Stimulated activated CD4-positive, alpha-beta T cell treated with anti-CD3 and anti-CD28 coated beads, Interleukin-12 subunit alpha, Interleukin-12 subunit beta, amount 100 ng/mL, for 48 hours (primary cell): ENCODE measurements at regions not wholly inside any gene's neighbourhood (a gene's known extent, or its start where the extent isn't known, plus 50 kb on each side); places are given as distances from the start of the nearest gene placed in this dataset.
"Not testable (repeated sequence)": the region's sequence is repeated elsewhere in the genome, so short reads cannot be mapped to it uniquely, and the experiment has no call there.

ENCODE experiments used
- DNase-seq, 3 donors: peaks; one replicate each; pipeline ENCODE4 v3.0.0-alpha.2; 2020; ENCODE audit warnings: low read depth in 2 of 3, low spot score in 1 of 3

DNA sequence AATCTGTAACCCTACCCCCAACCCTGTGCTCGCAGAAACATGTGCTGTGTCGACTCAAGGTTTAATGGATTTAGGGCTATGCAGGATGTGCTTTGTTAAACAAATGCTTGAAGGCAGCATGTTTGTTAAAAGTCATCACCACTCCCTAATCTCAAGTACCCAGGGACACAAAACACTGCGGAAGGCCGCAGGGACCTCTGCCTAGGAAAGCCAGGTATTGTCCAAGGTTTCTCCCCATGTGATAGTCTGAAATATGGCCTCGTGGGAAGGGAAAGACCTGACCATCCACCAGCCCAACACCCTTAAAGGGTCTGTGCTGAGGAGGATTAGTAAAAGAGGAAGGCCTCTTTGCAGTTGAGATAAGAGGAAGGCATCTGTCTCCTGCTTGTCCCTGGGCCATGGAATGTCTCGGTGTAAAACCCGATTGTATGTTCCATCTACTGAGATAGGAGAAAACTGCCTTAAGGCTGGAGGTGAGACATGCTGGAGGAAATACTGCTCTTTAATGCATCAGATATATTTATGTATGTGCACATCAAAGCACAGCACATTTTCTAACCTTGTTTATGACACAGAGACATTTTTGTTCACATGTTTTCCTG, 94.4 kb downstream of the LSM3 start:
- DNase-seq, result not testable (repeated sequence)

DNA sequence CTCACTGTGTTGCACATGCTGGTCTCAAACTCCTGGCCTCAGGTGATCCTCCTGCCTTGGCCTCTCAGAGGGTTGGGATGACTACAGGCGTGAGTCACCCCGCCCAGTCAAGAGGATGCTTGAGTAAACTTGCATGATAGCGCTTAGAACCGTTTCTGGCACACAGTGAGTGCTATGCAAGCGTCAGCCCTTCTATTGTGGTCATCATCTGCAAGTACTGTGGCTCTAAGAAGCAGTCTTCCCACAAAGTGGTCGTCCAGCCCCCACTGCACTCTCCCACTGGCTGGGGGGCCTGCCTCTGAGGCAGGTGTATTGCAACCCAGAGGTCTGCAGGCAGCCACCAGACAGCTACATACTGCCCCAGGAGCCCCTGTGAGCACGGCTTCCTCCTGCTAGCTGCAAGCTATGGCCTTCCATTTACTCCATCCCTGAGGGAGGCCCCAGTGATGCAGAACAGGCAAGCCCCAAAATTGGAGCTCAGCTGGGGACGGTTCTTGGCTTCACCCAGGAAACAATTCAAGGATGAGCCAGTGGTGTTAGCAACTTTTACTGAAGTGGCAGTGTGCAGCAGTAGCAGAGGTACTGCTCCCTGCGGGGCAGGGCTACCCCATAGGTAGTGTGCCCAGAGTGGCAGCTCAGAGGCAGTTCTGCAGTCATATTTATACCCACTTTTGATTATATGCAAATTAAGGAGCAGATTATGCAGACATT, 95.4 kb downstream of the LSM3 start:
- no peak for DNase-seq

DNA sequence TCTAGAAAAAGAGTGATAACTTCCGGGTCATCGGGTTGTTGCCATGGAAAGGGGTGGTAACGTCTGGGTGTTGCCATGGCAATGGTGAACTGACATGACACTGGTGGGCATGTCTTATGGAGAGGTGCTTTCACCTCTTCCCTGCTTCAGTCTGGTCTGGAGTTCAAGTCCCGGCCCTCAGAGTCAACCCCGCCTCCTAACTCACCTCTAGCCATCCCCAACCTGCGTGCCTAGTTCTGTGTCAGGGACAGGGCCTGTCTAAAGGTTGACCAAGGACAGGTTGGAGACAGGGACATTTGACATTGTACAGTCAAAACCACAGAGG, 96.0 kb downstream of the LSM3 start:
- no peak for DNase-seq

DNA sequence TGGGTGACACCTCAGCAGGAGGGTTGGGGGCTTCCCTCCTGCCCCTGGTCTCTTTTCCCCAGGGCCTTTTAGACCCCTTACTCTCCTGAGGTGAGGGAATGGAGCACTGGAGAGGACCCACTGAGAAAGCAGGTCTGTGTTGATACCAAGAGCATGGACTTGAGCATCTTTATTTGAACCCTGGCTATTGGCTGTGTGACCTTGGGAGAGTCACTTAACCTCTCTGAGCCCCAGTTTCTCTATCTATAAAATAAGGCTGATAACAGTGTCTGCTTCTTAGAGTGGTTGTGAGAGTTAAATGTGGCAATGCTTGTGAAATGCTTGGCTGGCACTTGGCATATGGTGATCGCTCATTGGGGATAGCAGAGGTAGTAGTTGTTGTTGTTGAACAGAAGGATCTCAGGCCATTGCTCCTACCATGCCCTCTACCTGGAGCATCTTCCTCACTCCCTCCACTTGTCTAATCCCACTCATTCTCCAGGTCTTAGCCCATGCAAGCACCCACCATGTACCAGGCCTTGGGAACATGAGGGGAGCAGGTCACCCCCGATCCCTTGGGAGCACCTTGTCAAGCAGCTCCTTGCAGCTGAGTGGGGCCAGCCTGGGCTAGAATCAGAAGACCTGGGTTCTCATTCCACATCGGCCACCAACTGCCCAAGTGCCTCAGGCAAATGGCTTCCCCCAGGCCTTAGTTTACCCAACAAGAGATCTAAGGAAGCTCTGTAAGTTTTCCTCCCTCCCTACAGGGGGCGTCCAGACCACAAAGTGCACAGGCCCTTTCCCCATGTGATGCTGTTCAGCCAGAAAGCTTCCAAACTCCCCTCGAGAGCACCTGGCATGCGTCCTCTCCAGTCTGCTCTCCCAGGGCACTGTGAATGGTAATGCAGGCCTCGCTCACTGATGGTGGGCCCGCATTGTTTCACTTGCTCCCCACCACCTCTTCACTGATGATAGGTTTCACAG, 96.7 kb downstream of the LSM3 start:
- no peak for DNase-seq

DNA sequence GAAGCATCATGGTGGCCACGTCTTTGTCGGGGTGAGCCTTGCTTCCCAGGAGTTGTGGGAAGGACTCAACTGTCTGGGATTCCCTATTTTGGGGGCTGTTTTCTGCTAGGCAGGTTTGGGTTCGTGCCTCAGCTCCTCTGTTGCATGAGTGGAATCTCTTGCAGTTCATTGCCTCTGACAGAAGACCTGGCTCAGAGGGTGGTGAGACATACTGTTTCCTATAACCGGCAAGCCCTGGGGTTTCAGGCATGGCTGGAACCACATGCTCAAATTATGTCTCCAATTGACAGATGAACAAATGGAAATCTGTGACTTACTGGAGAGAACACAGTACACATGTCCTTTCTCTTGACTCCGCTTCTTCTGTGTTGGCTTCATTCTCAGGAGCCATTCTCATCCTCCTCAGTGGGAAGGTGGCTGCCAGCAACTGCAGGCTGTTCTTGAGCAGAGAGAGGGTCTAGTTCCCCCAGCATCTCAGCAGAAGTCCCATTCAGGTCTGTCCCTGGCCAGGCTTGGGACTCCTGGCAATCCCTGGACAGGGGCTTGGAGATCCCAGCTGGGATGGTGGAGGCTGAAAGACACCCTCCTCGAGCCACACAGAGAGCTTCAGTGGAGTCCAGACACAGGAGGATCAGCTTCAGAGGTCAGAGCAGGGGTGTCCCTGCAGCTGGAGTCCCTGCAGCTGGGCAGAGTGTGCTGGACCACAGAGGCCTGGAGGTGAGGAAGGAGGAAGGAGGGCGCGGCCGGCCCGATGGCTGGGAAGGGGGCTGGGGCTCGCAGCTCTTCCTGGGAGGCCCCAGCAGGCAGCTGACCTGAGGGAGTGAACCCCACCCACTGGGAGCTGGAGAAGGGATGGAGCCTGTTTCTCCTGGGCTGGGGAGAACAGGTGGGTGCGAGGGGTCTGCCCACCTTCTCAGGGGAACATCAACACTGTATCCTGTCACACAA, 97.6 kb downstream of the LSM3 start:
- DNase-seq, result no peak

DNA sequence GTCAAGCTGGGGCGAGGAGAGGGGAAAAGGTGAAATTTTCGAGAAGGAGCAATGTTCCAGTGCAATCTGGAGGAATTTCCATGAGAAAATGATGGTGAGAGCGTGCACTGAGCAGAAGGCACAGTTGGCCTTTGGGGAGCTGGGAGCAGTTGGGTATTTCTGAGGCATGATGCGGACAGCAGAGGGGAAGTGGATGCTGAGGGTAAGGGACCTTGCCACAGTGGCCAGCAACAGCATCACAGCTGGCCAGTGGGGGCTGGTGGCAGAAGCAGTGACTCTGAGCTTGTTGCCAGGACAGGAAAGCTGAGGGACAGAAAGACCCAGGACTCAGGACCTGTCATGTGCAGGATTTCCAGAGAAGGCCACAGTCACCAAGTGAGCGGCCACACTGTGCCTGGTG, 98.9 kb downstream of the LSM3 start:
- no peak for DNase-seq

DNA sequence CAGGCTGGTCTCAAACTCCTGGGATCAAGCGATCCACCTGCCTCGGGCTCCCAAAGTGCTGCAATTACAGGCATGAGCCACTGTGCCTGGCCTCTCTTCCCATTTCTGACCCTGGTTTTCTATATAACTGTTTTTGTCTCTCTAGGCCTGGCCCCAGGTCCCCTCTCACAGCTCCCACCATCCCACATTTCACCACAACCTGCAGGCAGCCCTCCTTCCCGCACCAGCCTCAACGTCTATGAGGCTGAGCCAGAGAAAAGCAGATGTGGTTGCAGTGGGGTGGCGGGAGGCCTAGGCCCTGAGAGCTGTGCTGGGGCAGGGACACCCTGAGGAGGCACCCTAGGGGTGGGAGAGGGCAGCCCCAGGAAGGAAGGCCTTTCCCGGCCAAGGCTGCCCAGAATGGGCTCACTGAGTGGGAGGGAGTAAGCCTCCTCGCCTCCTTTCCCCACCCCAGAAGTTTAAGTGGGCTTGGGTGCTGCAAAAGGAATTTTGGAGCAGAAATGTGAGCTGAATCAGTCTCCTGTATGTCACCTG, 99.7 kb downstream of the LSM3 start:
- DNase-seq, result no peak

DNA sequence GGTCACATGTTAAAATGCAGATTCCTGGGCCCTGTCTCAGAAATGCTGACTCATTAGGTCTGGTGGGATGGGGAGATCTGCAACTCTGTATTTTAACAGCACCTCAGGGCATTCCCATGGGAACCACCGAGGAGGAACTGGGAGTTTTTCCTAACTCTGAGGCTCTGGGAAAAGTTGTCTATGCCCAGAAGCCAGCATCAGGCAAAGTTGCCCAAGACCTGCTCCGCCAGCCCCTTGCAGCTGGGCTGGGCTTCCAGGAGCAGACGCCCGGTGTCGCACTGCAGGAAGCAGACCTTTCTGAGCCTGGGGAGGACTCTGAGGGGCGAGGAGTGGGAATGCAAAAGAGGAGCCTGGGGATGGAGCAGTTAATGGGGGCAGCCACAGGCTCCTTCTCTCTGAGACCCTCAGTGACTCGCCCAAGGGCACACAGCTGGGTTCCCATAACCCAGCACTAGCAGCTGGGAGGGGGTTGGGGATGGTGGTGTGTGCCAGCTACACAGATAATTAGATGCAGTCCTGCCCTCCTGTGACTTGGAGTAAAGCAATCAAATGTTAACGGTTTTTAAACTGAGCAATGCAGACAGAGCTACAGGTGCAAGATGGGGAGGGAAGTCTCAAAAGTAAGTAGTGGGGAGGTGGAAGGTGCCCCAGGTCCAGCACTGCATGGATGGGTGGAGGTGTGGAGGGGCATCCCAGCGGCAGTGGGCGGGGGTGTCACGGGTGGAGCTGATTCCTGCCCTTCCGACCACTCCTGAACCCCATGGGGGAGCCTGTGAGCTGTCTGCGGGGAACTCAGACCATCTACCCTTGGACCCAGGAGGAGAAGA, 100.4 kb downstream of the LSM3 start:
- DNase-seq, result no peak

DNA sequence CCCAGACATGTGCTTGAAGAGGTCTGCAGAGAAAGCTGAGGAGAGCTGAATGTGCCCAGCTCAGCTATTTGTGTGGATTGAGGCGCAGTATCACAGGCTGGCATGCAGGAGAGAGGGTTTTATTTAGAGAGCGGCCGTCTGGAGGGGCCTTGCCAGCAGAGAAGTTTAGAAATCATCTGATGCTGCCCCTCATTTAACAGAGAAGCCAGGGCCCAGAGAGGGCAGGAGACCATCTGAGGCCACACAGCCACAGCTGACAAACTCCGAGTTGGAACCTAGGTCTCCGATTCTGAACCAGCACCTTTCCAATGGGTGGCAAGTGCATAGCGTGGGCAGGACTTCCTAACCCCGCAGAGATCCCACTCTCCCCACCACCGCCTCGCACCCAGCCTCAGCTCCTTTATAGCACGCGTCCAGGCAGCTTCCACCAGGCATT, 101.0 kb downstream of the LSM3 start:
- DNase-seq, result no peak

DNA sequence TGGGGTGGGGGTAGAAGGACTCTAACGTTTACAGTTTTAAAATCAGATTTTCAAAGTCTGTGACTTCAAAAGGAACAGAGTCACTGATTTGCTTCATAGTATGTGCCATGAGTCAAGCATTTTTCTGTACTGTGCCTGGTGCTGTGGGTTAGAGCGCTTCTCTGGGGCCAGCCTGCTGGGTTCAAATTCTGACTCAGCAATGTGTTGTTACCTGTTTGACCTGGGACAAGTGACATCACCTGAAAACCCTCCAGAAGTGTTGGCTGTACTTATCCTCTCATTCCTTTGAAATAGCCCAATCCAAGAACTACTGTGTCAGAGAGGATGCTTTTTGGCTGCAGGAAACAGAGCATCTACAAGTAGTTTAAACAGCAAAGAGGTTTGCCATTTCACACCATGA, 101.7 kb downstream of the LSM3 start:
- DNase-seq, result no peak

DNA sequence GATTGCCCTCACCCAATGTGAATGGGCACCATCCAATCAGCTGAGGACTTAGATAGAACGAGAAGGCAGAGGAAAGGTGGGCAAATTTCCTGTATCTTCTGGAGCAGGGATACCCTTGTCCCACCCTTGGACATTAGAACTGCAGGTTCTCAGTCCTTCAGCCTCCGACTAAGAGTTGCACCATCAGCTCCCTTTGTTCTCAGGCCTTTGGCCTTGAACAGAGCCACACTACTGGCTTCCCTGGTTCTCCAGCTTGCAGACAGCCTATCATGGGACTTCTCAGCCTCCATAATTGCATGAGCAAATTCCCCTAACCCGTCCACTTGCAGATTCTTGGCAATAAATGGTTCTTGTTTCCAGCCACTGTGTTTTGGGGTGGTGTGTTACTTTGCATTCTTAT, 102.4 kb downstream of the LSM3 start:
- DNase-seq, result no peak

DNA sequence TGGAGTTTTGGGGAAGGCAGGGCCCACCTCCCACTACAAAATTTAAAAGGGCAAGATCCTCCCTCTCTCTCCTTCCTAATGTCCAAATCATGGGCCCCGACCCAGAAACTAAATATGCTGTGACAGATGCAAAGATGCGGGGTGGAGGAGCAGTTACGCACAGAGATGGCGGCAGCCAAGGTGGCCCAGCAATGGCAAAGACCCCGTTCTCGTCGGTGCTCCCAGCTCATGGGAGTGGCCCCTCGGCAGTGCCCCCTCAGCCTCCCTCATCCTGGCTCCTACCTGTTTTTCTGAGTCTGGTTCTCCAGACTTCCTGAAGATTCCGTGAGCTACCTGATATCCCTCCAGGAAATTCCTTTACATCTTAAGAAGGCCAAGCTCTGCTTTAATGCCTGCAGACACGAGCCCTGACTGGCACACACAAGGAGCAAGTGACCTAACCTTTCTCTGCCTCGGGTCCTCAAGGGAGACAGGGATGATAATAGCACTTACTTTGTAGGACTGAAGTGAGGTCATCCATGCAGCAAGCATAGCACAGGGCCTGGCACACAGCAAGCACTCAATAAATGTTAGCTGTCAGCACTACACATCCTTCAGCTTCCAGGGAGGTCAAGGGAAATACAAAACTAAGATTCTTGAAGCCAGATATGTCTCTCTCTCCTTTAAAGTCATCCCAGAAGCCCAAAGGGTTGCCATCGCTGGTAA, 103.5 kb downstream of the LSM3 start:
- DNase-seq, result no peak

DNA sequence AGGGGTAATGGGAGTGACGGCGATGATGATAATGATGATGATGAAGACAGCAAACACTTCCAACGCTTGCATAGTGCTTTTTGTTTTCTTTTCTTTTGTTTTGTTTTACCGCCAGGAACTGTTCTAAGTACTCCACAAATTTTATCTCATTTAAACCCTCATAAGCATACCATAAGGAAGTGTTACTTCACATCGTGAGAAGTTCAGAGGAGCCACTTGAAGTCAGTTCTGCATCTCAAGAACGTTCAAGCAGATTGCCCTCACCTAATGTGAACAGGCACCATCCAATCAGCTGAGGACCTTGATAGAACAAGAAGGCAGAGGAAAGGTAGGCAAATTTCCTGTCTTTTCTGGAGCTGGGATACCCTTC, 104.1 kb downstream of the LSM3 start:
- no peak for DNase-seq

DNA sequence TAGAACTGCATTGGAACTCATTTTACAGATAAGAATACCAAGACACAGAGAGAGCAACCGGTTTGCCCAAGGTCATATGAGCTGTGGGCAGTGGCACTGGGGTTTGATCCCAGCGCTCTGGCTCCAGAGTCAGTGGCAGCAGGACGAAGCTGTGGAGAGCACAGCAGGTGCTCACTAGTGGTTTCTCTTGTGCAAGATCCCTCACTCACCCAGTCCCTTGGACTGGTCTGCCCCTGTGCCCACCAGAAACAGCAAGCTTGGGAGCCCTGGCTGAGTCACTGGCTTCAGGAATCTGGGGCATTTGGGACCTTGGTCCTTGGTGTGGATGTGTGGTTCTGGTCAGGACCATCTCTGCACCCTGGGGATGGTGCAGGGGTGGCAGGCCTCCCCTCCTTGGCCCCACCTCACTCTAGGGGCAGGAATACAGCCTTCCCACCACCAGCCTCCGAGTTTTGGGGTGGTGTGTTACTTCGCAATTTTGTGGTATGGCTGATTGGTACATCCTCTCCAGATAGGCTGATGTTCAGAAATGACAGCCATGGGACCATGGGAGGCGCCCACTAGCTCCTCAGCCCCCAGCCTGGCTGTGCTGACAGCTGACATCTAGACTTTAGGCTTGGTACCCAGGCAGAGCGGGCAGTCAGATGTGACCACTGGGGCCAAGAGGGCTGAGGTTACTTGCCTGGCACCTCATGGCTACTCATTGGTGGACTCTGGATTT, 104.6 kb downstream of the LSM3 start:
- no peak for DNase-seq

DNA sequence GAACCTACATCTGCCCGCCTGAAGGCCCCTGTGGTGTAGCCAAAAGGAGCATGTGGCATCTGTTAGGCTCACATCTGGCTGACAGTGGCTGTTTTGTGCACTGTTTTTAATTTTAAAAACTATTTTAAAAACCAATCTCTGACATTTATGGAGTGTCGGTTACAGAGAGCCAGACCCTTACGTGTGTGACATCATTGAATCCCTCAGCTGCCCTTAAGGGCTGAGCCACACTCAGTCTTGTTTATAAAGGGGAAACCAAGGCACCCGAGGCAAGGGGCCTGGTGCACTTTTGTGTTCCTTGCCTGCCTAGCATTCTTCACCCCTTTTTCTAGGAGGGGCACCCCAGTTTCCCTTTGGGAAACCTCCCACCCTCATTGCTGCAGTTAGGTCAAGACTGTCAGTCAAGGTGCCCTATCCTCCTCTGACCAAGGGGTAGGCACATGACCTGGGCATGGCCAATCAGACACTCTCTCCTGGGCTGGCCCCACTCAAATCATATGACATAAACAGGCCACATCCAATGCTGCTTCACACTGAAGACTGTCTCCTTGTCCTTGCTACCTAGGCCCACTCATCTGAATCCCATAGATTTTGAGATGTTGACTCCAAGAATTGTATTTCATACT, 105.3 kb downstream of the LSM3 start:
- DNase-seq, result no peak

DNA sequence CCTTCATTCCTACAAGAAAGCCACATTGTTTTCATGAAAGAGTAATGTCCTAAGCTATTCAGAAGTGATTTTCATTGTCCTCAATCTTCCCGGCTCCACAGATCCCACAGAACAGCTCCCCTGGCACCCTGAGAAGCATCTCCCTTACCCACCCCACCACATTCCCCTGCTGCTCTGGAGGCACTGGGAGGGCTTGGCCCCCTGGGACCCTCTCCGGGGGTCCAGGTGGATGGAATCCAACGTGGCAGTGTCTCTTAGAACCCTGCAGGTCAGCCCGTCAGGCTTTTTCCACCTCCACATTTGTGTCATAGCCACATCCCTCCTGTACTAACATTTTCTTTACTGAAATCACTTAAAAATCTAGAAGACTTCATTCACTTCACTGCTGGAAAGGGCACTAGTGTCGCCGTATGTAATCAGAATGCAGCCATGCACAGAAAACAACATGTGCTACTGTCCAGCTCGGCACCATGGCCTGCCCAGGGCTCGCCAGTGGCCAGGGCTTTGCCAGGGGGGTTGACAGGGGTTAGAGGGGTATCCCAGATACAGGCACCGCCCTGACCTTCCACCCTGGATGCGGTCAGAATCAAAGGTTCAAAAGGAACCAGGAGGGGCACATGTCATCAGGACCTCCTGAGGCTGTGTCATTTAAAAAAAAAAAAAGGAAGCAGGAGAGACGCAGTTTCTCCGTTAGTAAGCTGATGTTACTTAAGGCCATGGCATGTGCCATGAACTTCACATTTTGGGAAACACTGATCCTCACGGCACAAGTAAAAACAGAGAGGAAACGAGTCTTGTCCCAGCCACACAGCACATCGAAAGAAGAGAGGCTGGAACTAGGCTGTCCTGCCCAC, 106.3 kb downstream of the LSM3 start:
- no peak for DNase-seq

DNA sequence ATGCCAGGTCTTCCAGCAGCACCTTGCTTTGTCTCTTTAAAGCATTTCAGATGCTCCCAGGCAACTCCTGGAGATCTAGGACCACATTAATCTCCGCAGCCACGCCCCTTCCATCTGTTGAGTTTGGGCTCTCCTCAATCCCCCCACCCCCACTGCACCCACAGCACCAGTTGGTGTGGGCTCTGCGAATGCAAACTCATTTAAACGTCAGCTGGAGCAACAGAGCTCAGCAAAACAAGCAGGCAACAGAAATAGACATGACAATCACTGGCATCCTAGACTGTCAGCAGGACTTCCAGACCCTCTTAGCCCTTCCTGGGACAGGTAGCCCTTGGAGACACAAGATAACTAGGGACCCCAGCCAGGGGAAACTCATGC, 106.9 kb downstream of the LSM3 start:
- no peak for DNase-seq
